Loucy (cell line): ENCODE measurements at regions not wholly inside any gene's neighbourhood (a gene's known extent, or its start where the extent isn't known, plus 50 kb on each side); places are given as distances from the start of the nearest gene placed in this dataset.

Experiments used
- H2AFZ ChIP-seq: fragments of 200-600 bp; sonication (generic); 2 replicates; pipeline ENCODE4 v1.6.0; 2016; ENCODE audit warnings: antibody characterized with exemption, mild to moderate bottlenecking, low read length, moderate library complexity
- H3F3A ChIP-seq: fragments of 200-600 bp; 2 replicates; pipeline ENCODE4 v1.6.0; 2016; ENCODE audit warnings: antibody characterized with exemption, low read depth, mild to moderate bottlenecking
- H3K27me3 ChIP-seq: fragments of 200-600 bp; sonication (generic); 2 replicates; pipeline ENCODE4 v1.6.1; 2014; ENCODE audit warnings: low read length, mild to moderate bottlenecking; ENCODE audit not compliant: insufficient read depth, poor library complexity, severe bottlenecking
- H3K36me3 ChIP-seq: fragments of 200-600 bp; sonication (generic); 2 replicates; pipeline ENCODE4 v1.6.1; 2016; ENCODE audit warnings: low read length; ENCODE audit not compliant: insufficient read depth
- H3K4me1 ChIP-seq: fragments of 200-600 bp; sonication (generic); 2 replicates; pipeline ENCODE4 v1.5.1; 2014; ENCODE audit warnings: low read length, mild to moderate bottlenecking; ENCODE audit not compliant: insufficient read depth, poor library complexity, severe bottlenecking
- H3K4me2 ChIP-seq: fragments of 200-600 bp; sonication (generic); 2 replicates; pipeline ENCODE4 v1.6.0; 2014; ENCODE audit warnings: antibody characterized with exemption, low read length, low read depth, mild to moderate bottlenecking; ENCODE audit not compliant: poor library complexity, severe bottlenecking
- H3K4me3 ChIP-seq: fragments of 200-600 bp; sonication (generic); 2 replicates; pipeline ENCODE4 v1.5.1; 2014; ENCODE audit warnings: low read length, mild to moderate bottlenecking, mixed read lengths; ENCODE audit not compliant: poor library complexity, severe bottlenecking
- H3K79me2 ChIP-seq: fragments of 200-600 bp; sonication (generic); 2 replicates; pipeline ENCODE4 v1.6.1; 2014; ENCODE audit warnings: low read length; ENCODE audit not compliant: insufficient read depth
- H3K9ac ChIP-seq: fragments of 200-600 bp; sonication (generic); 2 replicates; pipeline ENCODE4 v1.6.0; 2014; ENCODE audit warnings: mild to moderate bottlenecking, low read depth, low read length, moderate library complexity; ENCODE audit not compliant: poor library complexity, severe bottlenecking
- H3K9me2 ChIP-seq: fragments of 200-600 bp; sonication (generic); replicated peaks from 2 replicates; pipeline ENCODE4 v1.6.1; 2016; ENCODE audit warnings: low read depth, low read length, mixed read lengths
- H3K9me3 ChIP-seq: fragments of 200-600 bp; sonication (generic); 2 replicates; pipeline ENCODE4 v1.6.1; 2014; ENCODE audit warnings: mild to moderate bottlenecking, antibody characterized with exemption, low read length, low read depth; ENCODE audit not compliant: insufficient read depth
- H4K20me1 ChIP-seq: fragments of 200-600 bp; sonication (generic); 2 replicates; pipeline ENCODE4 v1.6.0; 2014; ENCODE audit warnings: antibody characterized with exemption, low read length, mild to moderate bottlenecking; ENCODE audit not compliant: insufficient read depth, poor library complexity, severe bottlenecking
- EZH2phosphoT487 ChIP-seq: fragments of 200-600 bp; IDR thresholded peaks from 2 replicates; pipeline ENCODE4 v1.6.1; 2018; ENCODE audit warnings: antibody characterized with exemption, mild to moderate bottlenecking, moderate library complexity, borderline replicate concordance
- TF ChIP-seq, protein P1 (sequence below): fragments of 200-600 bp; sonication (generic); conservative IDR thresholded peaks from 2 replicates; pipeline ENCODE4 v1.5.1; 2014; ENCODE audit warnings: mild to moderate bottlenecking, antibody characterized with exemption, low read length

DNA sequence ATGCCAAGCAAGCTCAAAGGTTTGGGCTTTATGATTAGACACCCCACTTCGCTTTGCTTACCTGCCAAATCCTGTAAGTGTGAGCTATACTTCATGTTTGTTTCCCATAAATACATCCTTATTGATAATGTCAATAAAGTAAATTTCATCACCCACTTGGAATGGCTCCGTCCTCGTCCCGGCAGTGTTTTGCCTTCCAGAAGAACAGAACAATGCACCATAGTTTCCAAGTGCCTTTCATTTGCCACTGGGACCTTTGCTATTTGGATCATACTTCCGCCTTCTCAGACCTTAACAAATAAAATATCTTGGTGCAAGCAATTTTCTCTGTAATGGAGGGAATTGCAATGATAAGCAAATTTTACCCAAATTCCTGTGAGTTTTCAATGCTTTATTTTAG, 229.3 kb downstream of the PIK3R1 start:
- H4K20me1 ChIP-seq: no peaks in the 10 kb centered on the region
- peaks cover 33% of the 10 kb centered on the region for H3K4me1 ChIP-seq
- TF ChIP-seq, protein P1, sequence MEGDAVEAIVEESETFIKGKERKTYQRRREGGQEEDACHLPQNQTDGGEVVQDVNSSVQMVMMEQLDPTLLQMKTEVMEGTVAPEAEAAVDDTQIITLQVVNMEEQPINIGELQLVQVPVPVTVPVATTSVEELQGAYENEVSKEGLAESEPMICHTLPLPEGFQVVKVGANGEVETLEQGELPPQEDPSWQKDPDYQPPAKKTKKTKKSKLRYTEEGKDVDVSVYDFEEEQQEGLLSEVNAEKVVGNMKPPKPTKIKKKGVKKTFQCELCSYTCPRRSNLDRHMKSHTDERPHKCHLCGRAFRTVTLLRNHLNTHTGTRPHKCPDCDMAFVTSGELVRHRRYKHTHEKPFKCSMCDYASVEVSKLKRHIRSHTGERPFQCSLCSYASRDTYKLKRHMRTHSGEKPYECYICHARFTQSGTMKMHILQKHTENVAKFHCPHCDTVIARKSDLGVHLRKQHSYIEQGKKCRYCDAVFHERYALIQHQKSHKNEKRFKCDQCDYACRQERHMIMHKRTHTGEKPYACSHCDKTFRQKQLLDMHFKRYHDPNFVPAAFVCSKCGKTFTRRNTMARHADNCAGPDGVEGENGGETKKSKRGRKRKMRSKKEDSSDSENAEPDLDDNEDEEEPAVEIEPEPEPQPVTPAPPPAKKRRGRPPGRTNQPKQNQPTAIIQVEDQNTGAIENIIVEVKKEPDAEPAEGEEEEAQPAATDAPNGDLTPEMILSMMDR: no peak
- TF ChIP-seq EZH2phosphoT487: no peak
- H3K9me2 ChIP-seq: no peaks in the 10 kb centered on the region
- H3K79me2 ChIP-seq: no peaks in the 10 kb centered on the region
- H3K9me3 ChIP-seq: no peaks in the 10 kb centered on the region
- no peaks in the 10 kb centered on the region for H3F3A ChIP-seq
- H3K36me3 ChIP-seq: no peaks in the 10 kb centered on the region
- no peaks in the 10 kb centered on the region for H3K27me3 ChIP-seq
- peak overlapping the region; percentile 12 for H3K4me2 ChIP-seq
- H2AFZ ChIP-seq: no peak overlapping the region
- H3K9ac ChIP-seq: no peak overlapping the region
- H3K4me3 ChIP-seq: no peak overlapping the region

DNA sequence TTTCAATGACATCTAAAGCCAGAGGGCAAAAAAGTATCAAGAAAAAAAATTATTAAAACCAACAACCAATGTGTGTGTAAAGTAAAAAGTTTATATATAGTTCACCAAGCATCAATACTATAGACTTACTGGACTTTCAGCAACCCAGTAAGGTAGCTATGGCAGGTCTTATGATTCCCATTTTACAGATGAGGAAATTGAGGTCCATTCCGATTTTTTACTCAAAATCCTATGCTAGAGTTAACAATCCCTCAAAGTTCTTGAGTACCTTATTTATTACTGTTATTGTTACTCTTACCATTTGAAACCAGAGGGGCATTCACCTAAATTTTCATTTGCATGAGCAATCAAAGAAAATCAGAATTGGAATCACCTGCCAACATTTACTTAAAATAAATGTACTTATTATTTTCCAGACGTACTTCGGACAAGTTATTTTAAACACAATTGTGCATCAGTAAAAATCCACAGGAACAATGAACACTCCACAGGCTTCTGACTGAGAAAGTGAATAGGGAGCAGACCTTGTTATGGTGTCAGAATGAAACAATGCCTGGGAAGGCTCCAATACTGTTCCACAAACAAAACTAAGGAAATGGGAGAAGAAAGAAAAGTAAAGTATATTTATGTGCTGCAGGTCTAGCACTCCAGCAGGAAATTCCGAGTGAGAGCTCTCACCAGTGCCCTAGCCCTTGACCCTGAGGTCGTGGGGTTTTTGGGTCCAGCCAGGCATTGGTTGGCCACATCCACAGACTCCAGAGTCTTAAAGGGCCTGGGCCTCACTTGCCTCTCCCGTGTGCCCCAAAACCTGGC, 229.9 kb downstream of the PIK3R1 start:
- Histone ChIP-seq H3F3A (no peaks in the 10 kb centered on the region), H3K4me3 (no peak overlapping the region), H3K9me2 (no peaks in the 10 kb centered on the region), H3K4me2 (no peak overlapping the region), H4K20me1 (no peaks in the 10 kb centered on the region), H3K9ac (no peak overlapping the region), H3K36me3 (no peaks in the 10 kb centered on the region), H3K4me1 (peaks cover 27% of the 10 kb centered on the region), H3K9me3 (no peaks in the 10 kb centered on the region), H3K79me2 (no peaks in the 10 kb centered on the region), H2AFZ (no peak overlapping the region), H3K27me3 (no peaks in the 10 kb centered on the region)
- TF ChIP-seq, protein P1: no peak
- no peak for TF ChIP-seq EZH2phosphoT487

DNA sequence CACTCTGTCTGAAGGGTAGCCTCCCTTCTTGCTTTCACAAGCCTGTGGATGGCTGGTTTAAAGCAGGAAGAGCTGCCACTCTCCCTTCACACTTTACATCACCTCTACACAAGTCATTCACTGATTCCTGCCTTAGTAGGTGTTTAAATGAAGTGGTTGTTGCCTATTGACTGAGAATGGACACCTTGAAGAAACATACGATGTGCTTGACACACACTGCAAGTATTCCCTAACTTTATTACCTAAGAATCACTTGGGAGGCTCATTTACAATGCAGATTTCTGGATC, 230.5 kb downstream of the PIK3R1 start:
- H3K79me2 ChIP-seq: no peaks in the 10 kb centered on the region
- H4K20me1 ChIP-seq: no peaks in the 10 kb centered on the region
- H3K4me1 ChIP-seq: peaks cover 22% of the 10 kb centered on the region
- no peaks in the 10 kb centered on the region for H3K36me3 ChIP-seq
- H2AFZ ChIP-seq: no peak overlapping the region
- H3K4me2 ChIP-seq: no peak overlapping the region
- H3K9me3 ChIP-seq: no peaks in the 10 kb centered on the region
- no peaks in the 10 kb centered on the region for H3K9me2 ChIP-seq
- no peaks in the 10 kb centered on the region for H3F3A ChIP-seq
- no peaks in the 10 kb centered on the region for H3K27me3 ChIP-seq
- H3K9ac ChIP-seq: no peak overlapping the region
- TF ChIP-seq, protein P1: no peak
- no peak for TF ChIP-seq EZH2phosphoT487
- no peak overlapping the region for H3K4me3 ChIP-seq
